ENCODE measurements at regions not wholly inside any gene's neighbourhood (a gene's known extent, or its start where the extent isn't known, plus 50 kb on each side); places are given as distances from the start of the nearest gene placed in this dataset.

DNA sequence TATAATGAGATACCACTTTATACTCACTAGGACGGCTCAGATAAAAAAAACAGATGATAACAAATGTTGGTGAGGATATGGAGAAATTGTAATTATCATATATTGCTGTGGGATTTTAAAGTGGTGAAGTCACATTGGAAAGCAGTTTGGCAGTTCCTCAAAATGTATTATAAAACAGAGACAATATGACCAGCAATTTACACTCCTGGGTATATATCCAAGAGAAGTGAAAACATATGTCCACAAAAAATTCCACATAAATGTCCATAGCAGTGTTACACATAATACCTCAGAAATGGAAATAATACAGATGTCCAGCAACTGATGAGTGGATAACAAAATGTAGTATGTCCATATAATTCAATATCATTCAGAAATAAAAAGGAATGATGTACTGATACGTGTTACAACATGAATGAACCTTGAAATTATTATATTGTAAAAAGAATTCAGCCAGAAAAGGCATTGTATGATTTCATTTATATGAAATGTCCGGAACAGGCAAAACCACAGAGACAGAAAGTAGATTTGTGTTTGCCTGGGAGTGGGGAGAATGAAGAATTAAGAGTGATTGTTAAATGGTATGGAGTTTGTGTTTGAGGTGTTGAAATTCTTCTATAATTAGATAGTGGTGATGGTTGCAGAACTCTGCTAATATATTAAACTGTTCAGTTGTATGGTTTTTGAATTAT, 220.9 kb downstream of the SLC7A11 start:
- H3K9me3 ChIP-seq (ENCODE audit: control insufficient read depth in 2 of 3, insufficient read depth in 1 of 3, low read length in 3 of 3) = no peaks in the 10 kb centered on the region
- TF ChIP-seq, protein P1, sequence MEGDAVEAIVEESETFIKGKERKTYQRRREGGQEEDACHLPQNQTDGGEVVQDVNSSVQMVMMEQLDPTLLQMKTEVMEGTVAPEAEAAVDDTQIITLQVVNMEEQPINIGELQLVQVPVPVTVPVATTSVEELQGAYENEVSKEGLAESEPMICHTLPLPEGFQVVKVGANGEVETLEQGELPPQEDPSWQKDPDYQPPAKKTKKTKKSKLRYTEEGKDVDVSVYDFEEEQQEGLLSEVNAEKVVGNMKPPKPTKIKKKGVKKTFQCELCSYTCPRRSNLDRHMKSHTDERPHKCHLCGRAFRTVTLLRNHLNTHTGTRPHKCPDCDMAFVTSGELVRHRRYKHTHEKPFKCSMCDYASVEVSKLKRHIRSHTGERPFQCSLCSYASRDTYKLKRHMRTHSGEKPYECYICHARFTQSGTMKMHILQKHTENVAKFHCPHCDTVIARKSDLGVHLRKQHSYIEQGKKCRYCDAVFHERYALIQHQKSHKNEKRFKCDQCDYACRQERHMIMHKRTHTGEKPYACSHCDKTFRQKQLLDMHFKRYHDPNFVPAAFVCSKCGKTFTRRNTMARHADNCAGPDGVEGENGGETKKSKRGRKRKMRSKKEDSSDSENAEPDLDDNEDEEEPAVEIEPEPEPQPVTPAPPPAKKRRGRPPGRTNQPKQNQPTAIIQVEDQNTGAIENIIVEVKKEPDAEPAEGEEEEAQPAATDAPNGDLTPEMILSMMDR (IDR thresholded peaks at IDR 0.05; ENCODE audit: borderline replicate concordance, extremely low read depth, insufficient read depth) = no peak
- no peak overlapping the region for H3K9ac ChIP-seq (ENCODE audit: low read length in 3 of 3)
- no peaks in the 10 kb centered on the region for H3K4me1 ChIP-seq (ENCODE audit: control insufficient read depth in 2 of 3, insufficient read depth in 2 of 3, low read depth in 1 of 3, low read length in 3 of 3)
- no peak for FAIRE-seq
- intact Hi-C loops (cut with DNase I) = no loop called here
- no peaks in the 10 kb centered on the region for H3K27me3 ChIP-seq (ENCODE audit: control insufficient read depth, insufficient read depth, low read length)
- H3K36me3 ChIP-seq (ENCODE audit: control insufficient read depth in 2 of 3, insufficient read depth in 3 of 3, low read length in 3 of 3) = no peaks in the 10 kb centered on the region
- no peak overlapping the region for H3K4me3 ChIP-seq (ENCODE audit: low read length in 3 of 3)
- H3K27ac ChIP-seq (ENCODE audit: low read depth in 2 of 2, low read length in 2 of 2) = no peak overlapping the region
- no peak for DNase-seq

DNA sequence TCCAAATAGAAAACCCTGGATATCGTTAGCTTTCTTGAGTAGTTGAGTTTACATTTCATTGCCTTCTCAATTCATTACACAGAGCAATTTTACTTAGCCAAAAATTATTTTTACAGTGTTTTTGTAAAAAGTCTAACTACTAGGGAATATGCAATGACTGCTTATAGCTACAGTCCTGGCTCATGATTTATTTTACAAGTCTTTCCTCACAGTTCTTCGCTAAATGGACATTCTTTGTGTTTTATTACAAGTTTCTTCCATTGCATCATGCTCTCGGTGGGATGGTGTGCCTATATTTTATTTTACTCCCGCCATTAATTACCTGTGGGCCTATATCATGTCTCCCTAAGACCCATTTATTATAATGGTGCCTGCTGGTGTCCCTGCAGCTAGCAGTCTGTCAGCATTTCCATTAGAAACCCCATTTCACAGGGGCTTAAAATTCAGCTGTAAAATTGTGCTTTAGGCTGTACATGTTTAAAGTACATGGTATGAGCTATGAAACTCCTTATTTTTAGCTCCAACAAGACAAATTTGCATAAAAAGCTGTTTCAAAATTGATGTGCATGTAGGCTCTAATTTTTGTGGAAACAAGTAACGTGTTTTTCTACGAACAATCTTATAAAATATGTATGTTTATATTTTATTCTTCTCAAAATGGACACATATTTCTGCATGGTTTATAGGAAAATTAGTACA, 227.4 kb downstream of the SLC7A11 start:
- no peak for FAIRE-seq
- intact Hi-C loops (cut with DNase I) = no loop called here
- Histone ChIP-seq H3K27ac (ENCODE audit: low read depth in 2 of 2, low read length in 2 of 2) (no peak overlapping the region), H3K4me1 (ENCODE audit: control insufficient read depth in 2 of 3, insufficient read depth in 2 of 3, low read depth in 1 of 3, low read length in 3 of 3) (no peaks in the 10 kb centered on the region), H3K36me3 (ENCODE audit: control insufficient read depth in 2 of 3, insufficient read depth in 3 of 3, low read length in 3 of 3) (no peaks in the 10 kb centered on the region), H3K4me3 (ENCODE audit: low read length in 3 of 3) (no peak overlapping the region), H3K9me3 (ENCODE audit: control insufficient read depth in 2 of 3, insufficient read depth in 1 of 3, low read length in 3 of 3) (no peaks in the 10 kb centered on the region), H3K9ac (ENCODE audit: low read length in 3 of 3) (no peak overlapping the region), H3K27me3 (ENCODE audit: control insufficient read depth, insufficient read depth, low read length) (no peaks in the 10 kb centered on the region)
- TF ChIP-seq, protein P1 (IDR thresholded peaks at IDR 0.05; ENCODE audit: borderline replicate concordance, extremely low read depth, insufficient read depth) = no peak
- DNase-seq = peak in 1 of 5 donors; percentile 11

DNA sequence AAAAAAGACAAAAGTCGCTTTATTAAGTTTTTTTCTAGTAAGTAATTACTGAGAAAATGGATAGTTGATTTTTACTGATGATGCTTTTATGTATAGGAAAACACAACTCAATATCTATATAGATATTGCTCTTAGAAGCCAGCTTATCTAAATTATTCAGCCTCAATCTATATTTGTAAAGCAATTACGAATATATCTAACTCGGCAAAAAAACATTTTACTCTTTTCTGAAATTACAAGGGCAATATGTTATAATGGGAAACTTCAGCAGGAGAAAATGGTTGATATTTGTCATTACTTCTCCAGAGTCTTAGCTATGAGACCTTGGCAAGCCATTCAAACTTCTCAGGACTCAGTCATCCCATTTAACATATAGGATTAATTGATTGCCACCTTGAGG, 228.5 kb downstream of the SLC7A11 start:
- DNase-seq = no peak
- TF ChIP-seq, protein P1 (IDR thresholded peaks at IDR 0.05; ENCODE audit: borderline replicate concordance, extremely low read depth, insufficient read depth) = no peak
- FAIRE-seq = no peak
- no peak overlapping the region for H3K27ac ChIP-seq (ENCODE audit: low read depth in 2 of 2, low read length in 2 of 2)
- H3K36me3 ChIP-seq (ENCODE audit: control insufficient read depth in 2 of 3, insufficient read depth in 3 of 3, low read length in 3 of 3) = no peaks in the 10 kb centered on the region
- no peak overlapping the region for H3K9ac ChIP-seq (ENCODE audit: low read length in 3 of 3)
- no peak overlapping the region for H3K4me3 ChIP-seq (ENCODE audit: low read length in 3 of 3)
- H3K27me3 ChIP-seq (ENCODE audit: control insufficient read depth, insufficient read depth, low read length) = no peaks in the 10 kb centered on the region
- no peaks in the 10 kb centered on the region for H3K9me3 ChIP-seq (ENCODE audit: control insufficient read depth in 2 of 3, insufficient read depth in 1 of 3, low read length in 3 of 3)
- H3K4me1 ChIP-seq (ENCODE audit: control insufficient read depth in 2 of 3, insufficient read depth in 2 of 3, low read depth in 1 of 3, low read length in 3 of 3) = no peaks in the 10 kb centered on the region
- intact Hi-C loops (cut with DNase I) = no loop called here

Data from kidney (tissue), 13 donors.